Uterus (tissue), 2 donors: ENCODE measurements at regions not wholly inside any gene's neighbourhood (a gene's known extent, or its start where the extent isn't known, plus 50 kb on each side); places are given as distances from the start of the nearest gene placed in this dataset.

Experiments
- POLR2A ChIP-seq, 2 donors: fragments of 450-650 bp; IDR thresholded peaks; one replicate each; pipeline ENCODE4 v1.6.1; 2016; ENCODE audit warnings: antibody characterized with exemption in 2 of 2, mild to moderate bottlenecking in 1 of 2, moderate library complexity in 1 of 2
- TF ChIP-seq, protein P1 (sequence below), 4 experiments: fragments of 200-600 bp in 2 of 4; fragments of 450-650 bp in 2 of 4; sonication (generic) in 2 of 4; IDR thresholded peaks; one replicate each; pipeline ENCODE4 v1.5.1; 2016 to 2019; ENCODE audit warnings: antibody characterized with exemption in 4 of 4, mild to moderate bottlenecking in 2 of 4, moderate library complexity in 1 of 4

GRCh38 chr1:113194846-113195830 is 122.1 kb downstream of the LRIG2 start:
- TF ChIP-seq, protein P1, sequence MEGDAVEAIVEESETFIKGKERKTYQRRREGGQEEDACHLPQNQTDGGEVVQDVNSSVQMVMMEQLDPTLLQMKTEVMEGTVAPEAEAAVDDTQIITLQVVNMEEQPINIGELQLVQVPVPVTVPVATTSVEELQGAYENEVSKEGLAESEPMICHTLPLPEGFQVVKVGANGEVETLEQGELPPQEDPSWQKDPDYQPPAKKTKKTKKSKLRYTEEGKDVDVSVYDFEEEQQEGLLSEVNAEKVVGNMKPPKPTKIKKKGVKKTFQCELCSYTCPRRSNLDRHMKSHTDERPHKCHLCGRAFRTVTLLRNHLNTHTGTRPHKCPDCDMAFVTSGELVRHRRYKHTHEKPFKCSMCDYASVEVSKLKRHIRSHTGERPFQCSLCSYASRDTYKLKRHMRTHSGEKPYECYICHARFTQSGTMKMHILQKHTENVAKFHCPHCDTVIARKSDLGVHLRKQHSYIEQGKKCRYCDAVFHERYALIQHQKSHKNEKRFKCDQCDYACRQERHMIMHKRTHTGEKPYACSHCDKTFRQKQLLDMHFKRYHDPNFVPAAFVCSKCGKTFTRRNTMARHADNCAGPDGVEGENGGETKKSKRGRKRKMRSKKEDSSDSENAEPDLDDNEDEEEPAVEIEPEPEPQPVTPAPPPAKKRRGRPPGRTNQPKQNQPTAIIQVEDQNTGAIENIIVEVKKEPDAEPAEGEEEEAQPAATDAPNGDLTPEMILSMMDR (IDR thresholded peaks at IDR 0.05): no peak
- no peak for TF ChIP-seq POLR2A (IDR thresholded peaks at IDR 0.05)
